ENCODE measurements at regions not wholly inside any gene's neighbourhood (a gene's known extent, or its start where the extent isn't known, plus 50 kb on each side); places are given as distances from the start of the nearest gene placed in this dataset.

DNA sequence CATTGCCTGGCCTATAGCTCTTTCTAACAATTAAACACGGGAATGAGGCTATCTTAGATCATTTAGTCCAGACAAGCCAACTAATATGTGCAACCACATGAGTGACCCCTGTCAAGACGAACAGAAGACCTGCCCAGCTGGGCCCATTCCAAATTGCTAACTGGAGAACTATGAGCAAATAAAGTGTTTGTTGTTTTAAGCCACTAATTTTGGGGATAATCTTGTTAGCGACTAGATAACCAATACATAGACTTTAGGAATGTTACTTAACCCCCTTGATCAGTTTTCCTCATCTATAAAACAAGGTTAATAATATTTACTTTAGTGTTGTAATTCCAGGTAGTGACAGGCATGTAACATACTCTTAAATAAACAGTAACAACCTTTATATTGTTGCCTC, 848.3 kb downstream of the METTL15 start:
- TF ChIP-seq, protein P1, sequence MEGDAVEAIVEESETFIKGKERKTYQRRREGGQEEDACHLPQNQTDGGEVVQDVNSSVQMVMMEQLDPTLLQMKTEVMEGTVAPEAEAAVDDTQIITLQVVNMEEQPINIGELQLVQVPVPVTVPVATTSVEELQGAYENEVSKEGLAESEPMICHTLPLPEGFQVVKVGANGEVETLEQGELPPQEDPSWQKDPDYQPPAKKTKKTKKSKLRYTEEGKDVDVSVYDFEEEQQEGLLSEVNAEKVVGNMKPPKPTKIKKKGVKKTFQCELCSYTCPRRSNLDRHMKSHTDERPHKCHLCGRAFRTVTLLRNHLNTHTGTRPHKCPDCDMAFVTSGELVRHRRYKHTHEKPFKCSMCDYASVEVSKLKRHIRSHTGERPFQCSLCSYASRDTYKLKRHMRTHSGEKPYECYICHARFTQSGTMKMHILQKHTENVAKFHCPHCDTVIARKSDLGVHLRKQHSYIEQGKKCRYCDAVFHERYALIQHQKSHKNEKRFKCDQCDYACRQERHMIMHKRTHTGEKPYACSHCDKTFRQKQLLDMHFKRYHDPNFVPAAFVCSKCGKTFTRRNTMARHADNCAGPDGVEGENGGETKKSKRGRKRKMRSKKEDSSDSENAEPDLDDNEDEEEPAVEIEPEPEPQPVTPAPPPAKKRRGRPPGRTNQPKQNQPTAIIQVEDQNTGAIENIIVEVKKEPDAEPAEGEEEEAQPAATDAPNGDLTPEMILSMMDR (IDR thresholded peaks at IDR 0.05): no peak
- no peak for TF ChIP-seq POLR2A (IDR thresholded peaks at IDR 0.05)
